GM12891 (cell line): ENCODE measurements at regions not wholly inside any gene's neighbourhood (a gene's known extent, or its start where the extent isn't known, plus 50 kb on each side); places are given as distances from the start of the nearest gene placed in this dataset.
"Not testable (repeated sequence)": the region's sequence is repeated elsewhere in the genome, so short reads cannot be mapped to it uniquely, and the experiment has no call there.

Source experiments
- DNase-seq: peaks from one replicate; pipeline ENCODE4 v3.0.0; 2011; ENCODE audit warnings: low spot score; ENCODE audit not compliant: insufficient read length
- FAIRE-seq: peaks from 2 replicates; lab custom pipeline; 2011; peaks lifted over from hg19 to GRCh38; lab: Jason Lieb, UNC
- PAX5 ChIP-seq: IDR thresholded peaks from 2 replicates; pipeline ENCODE4 v1.6.1; 2011; ENCODE audit warnings: low read length, moderate library complexity, mild to moderate bottlenecking; ENCODE audit not compliant: insufficient read depth, severe bottlenecking
- POLR2A ChIP-seq: IDR thresholded peaks from 2 replicates; pipeline ENCODE4 v1.6.1; 2011; ENCODE audit warnings: low read depth, low read length, control low read depth
- POLR2AphosphoS5 ChIP-seq: IDR thresholded peaks from 2 replicates; pipeline ENCODE4 v1.6.1; 2011; ENCODE audit warnings: low read depth, low read length, control low read depth
- POU2F2 ChIP-seq: IDR thresholded peaks from 2 replicates; pipeline ENCODE4 v1.6.1; 2011; ENCODE audit warnings: low read depth, mild to moderate bottlenecking, control low read depth, low read length, moderate library complexity
- SPI1 ChIP-seq: IDR thresholded peaks from 2 replicates; pipeline ENCODE4 v1.6.1; 2011; ENCODE audit warnings: low read depth, low read length, control low read depth
- TAF1 ChIP-seq: IDR thresholded peaks from 2 replicates; pipeline ENCODE4 v1.6.1; 2011; ENCODE audit warnings: low read depth, low read length, control low read depth

DNA sequence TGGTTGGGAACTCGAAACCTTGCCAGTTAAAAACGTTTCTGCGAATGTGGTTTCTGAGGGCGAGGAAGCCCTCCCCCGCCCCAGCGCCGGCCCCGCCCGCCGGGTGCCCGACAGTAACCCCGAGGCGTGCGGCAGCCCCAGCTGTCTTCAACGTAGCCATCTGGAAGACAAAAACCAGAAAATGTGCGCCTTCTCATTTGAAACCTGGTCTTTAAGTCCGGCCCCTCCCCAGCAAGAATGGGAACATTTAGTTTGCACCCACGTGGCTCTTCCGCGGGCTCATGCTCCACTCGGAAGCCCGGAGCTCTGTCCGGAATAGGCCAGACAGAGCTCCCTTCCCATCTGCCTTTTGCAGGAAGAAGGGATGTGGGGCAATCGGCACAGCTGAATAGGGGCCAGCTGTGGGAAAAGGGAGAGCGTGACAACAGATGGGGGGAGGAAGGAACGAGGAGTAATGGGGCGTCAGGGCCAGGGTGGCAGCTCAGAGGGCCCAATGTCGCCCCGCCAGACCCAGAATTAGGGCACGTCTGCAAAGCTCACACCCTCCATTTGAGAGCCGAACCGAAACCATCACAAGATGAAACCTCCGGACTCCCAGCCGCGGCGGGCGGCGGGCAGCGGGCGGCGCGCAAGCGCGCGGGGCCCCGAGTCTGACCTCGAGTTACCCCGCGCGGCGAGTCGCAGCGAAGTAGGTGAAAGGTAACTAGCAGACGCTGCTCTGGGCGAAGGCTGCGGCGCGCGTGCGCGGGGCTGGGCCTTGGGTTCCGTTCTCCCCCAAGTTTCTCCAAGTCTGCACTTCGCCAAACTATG, 63.4 kb upstream of the ABCA1 start:
- peak; percentile 51 for DNase-seq
- TF ChIP-seq POLR2A, result no peak
- no peak for TF ChIP-seq POU2F2
- TF ChIP-seq TAF1, result no peak
- no peak for TF ChIP-seq POLR2AphosphoS5
- TF ChIP-seq PAX5, result no peak
- TF ChIP-seq SPI1, result no peak
- peak; percentile 63 for FAIRE-seq

DNA sequence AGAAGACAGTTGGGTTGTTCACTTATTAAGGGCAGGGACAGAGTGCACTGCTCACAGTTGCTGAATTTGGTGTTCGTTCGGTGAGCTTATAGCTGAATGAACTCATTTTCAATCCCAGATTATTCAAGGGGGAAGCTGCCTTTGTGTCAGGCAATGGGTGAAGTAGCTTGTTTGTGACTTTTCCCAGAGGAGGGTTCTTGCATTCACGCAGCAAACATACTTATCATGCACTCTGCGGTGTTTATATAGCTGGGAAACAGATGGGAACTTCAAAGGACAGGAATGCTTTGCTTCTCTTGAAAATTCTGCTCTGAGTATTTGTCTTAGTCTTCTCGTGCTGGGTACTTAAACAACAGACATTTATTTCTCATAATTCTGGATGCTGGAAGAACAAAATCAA, 64.7 kb upstream of the ABCA1 start:
- DNase-seq (no peak), FAIRE-seq (no peak)
- TF ChIP-seq POLR2A (no peak), POU2F2 (no peak), TAF1 (no peak), SPI1 (no peak), PAX5 (no peak), POLR2AphosphoS5 (no peak)

DNA sequence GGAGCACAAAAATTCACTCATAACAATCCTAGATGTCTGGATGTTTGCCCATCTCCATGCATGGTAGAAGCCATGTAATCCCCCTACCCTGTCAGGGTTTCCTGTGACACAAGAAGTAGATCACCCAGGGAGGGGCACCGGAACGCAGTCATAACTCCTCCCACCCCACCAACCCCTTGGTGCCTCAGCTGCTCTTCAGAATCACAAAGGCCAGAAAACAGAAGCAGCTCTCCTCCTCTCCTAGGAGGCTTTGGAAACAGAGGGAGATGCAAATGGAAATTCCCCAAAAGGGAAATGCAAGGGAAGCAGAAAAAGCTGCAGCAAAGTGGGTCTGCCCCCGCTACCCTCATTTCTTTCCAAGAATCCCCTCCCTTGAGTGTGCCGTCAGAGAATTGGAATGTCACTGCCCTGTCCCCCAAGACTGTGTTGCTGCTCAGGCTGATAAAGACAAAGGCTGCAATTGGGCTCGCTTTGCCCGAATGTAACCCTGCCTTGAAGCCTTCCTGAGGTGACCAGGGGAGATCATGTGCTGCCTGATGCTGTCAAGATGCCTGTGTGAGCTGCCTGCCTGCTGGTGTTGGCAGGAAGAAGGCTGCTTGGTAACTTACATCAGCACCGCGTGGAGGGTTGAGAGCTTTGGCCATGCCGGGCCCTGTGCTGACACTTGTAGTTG, 65.5 kb upstream of the ABCA1 start:
- FAIRE-seq, result no peak
- no peak for DNase-seq
- TF ChIP-seq POLR2AphosphoS5 (no peak), PAX5 (no peak), POU2F2 (no peak)

DNA sequence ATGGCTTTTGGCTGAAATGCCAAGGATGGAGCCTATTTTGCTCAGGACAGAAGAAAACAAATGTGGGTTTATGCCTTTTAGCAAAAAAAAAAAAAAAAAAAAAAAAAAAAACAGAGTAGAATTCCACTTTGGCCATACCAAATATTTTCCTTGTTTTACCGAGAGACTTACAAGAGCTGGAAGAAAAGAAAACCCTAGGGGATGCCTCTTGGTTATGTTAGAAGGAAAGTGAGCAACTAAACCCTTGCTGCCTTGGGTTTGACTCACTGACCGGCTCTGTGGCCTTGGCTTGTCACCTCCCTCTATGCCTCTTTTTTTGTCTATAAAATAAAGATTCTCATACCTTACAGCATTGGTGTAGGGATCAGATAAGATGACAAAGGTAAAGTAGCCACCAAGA, 69.6 kb upstream of the ABCA1 start:
- FAIRE-seq (no peak), DNase-seq (no peak)
- TF ChIP-seq SPI1, result no peak
- TF ChIP-seq POLR2A, result no peak
- no peak for TF ChIP-seq TAF1
- no peak for TF ChIP-seq POU2F2
- TF ChIP-seq POLR2AphosphoS5, result no peak
- TF ChIP-seq PAX5, result no peak

DNA sequence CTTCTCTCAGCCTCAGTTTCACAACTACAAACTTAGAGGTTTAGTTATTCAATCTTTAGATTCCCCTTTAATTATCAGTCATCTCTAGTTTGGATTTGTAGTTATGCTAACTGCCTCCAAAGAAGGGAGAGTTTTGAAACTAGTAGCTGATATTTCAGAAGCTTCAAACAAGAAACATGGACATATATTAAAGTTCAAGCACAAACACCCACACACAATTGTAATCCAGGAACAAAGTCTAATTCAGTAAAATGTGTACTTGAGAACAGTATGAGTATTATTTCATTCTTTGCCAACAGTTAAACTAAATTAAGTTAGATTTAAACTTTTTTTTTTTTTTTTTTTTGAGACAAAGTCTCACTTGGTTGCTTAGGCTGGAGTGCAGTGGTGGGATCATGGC, 71.2 kb upstream of the ABCA1 start:
- DNase-seq (no peak), FAIRE-seq (no peak)
- no peak for TF ChIP-seq SPI1
- no peak for TF ChIP-seq POLR2AphosphoS5
- no peak for TF ChIP-seq POU2F2
- TF ChIP-seq POLR2A, result no peak
- no peak for TF ChIP-seq TAF1
- no peak for TF ChIP-seq PAX5

DNA sequence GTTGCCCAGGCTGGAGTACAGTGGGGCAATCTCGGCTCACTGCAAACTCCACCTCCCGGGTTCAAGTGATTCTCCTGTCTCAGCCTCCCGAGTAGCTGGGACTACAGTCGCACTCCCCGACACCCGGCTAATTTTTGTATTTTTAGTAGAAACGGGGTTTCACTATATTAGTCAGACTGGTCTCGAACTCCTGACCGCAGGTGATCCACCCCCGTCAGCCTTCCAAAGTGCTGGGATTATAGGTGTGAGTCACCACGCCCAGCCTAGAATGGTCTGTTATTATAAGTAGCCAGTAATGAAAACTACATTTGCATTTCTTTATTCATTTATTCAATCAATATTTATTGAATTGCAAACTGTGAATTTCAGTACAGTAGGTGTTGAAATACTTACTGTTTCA, 72.6 kb upstream of the ABCA1 start:
- not testable (repeated sequence) for FAIRE-seq, DNase-seq

DNA sequence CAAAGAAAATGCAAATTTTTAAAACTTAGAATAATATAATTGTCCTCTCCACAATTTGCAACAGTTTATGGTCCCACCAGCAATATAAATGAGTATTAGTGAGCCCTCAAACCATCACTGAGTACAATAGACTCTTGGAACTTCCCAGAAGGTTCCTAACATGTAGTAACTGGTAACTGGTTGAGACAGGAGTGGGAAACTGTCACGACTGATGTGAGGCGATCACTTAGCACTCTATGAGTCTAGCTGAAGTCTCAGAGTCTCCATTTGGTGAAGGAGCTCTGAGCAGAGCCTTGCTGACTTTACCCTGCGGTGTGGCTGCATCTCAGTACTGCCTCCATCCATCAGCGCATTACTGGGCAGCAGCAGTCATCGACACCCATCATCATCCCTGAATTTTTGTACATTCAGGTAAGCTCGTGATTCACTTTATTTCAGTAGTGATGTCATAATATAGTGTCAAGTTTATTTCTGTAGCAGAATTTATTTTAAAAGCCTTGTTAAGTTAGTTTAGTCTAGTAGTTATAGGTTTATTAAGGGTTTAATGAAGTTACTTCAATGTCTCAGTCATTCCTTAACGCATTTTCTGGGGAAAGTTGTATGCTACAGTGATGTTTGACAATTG, 76.6 kb upstream of the ABCA1 start:
- DNase-seq (no peak), FAIRE-seq (no peak)
- no peak for TF ChIP-seq TAF1
- TF ChIP-seq POU2F2, result no peak
- TF ChIP-seq SPI1, result no peak
- no peak for TF ChIP-seq POLR2A
- TF ChIP-seq POLR2AphosphoS5, result no peak

DNA sequence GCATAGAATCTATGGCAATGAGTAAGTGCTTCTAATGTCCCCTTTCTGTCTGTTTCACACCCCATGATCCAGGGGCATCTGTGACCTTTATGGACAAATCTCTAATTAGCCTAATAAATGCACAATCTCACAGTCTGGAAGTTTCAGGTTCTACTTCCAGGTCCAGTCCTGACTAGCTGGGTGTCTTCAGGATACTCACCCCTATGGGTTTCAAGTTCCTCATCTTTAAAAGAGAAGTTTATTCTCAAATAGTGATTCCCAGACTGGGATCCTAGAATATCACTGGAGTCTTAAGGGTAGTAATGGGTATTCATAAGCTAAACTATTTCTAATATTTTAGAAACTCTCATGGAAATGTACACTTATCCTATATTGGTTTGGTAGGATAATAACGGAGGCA, 77.2 kb upstream of the ABCA1 start:
- TF ChIP-seq TAF1 (no peak), PAX5 (no peak), SPI1 (no peak), POU2F2 (no peak)
- DNase-seq (no peak), FAIRE-seq (no peak)

DNA sequence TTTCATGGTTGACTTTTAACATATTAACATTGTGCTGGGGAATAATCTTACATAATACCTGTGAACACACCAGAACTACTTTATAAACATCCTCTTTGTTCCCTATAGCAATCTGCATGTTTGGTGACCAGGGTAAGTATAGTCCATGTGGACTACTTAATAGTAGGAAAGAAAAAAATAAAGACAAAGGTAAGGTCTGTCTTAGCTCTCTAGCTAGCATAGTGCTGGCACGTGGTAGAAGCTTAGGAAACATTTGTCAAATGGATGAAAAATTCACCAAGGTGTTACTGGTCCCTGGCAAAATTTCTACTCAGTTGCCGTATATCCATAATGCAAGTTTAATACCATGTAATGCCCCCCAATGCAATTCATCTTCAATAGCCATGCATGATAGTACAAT, 78.6 kb upstream of the ABCA1 start:
- TF ChIP-seq POLR2A (no peak), SPI1 (no peak), PAX5 (no peak), TAF1 (no peak), POLR2AphosphoS5 (no peak), POU2F2 (no peak)
- FAIRE-seq (no peak), DNase-seq (no peak)

DNA sequence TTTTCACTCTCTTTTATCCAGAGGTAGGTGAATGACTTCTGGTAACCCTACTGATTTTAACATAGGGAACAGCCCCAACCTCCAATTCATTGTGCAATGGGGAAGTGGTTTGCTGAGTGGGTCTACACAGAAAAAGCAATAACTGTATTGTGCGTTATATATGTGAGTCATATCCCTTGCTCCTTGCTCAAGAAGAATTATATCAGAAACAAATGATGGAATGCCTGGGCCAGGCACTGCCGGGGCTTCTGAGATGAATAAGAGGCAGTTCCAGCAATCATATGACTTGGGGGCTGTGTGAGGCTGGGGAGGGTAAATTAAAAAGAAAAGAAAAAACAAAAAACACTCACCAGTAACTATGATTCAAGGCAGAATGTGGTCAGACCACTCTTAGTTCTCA, 79.2 kb upstream of the ABCA1 start:
- DNase-seq (no peak), FAIRE-seq (no peak)
- no peak for TF ChIP-seq PAX5
- TF ChIP-seq POLR2A, result no peak
- TF ChIP-seq SPI1, result 0 out of 2 replicates have a peak, but pooled peaks have one; percentile 22

DNA sequence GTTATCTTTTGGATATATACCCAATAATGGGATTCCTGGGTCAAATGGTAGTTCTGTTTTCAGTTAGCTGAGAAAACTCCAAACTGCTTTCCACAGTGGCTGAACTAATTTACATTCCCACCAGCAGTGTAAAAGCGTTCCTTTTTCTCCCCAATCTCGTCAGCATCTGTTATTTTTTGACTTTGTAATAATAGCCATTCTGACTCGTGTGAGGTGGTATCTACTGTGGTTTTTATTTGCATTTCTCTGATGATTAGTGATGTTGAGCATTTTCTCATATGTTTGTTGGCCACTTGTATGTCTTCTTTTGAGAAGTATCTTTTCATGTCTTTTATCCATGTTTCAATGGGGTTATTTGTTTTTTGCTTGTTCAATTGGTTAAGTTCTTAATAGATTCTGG, 82.1 kb upstream of the ABCA1 start:
- DNase-seq, FAIRE-seq: not testable (repeated sequence)
